Muscle layer of duodenum (tissue), 2 donors: ENCODE measurements at regions not wholly inside any gene's neighbourhood (a gene's known extent, or its start where the extent isn't known, plus 50 kb on each side); places are given as distances from the start of the nearest gene placed in this dataset.

ENCODE experiments used
- H3K27ac ChIP-seq: one replicate; pipeline ENCODE4 v1.7.0; 2013; ENCODE audit warnings: mild to moderate bottlenecking, low read length
- H3K27me3 ChIP-seq: one replicate; pipeline ENCODE4 v1.7.0; 2013; ENCODE audit warnings: low read depth, mild to moderate bottlenecking, control low read depth, low read length
- H3K36me3 ChIP-seq, 2 donors: one replicate each; pipeline ENCODE4 v1.7.0; 2013; ENCODE audit warnings: low read length in 2 of 2, control low read depth in 1 of 2, mild to moderate bottlenecking in 1 of 2; ENCODE audit not compliant: insufficient read depth in 2 of 2, control insufficient read depth in 1 of 2
- H3K4me1 ChIP-seq, 2 donors: one replicate each; pipeline ENCODE4 v1.7.0; 2013; ENCODE audit warnings: low read length in 2 of 2, mild to moderate bottlenecking in 2 of 2, control low read depth in 1 of 2, moderate library complexity in 1 of 2; ENCODE audit not compliant: insufficient read depth in 2 of 2, control insufficient read depth in 1 of 2
- H3K4me3 ChIP-seq, 2 donors: one replicate each; pipeline ENCODE4 v1.7.0; 2013; ENCODE audit warnings: low read length in 2 of 2, low read depth in 1 of 2, mild to moderate bottlenecking in 1 of 2
- H3K9me3 ChIP-seq, 2 donors: one replicate each; pipeline ENCODE4 v1.7.0; 2013; ENCODE audit warnings: low read length in 2 of 2, control low read depth in 1 of 2, mild to moderate bottlenecking in 1 of 2; ENCODE audit not compliant: control insufficient read depth in 1 of 2
- donor health status: healthy.

DNA sequence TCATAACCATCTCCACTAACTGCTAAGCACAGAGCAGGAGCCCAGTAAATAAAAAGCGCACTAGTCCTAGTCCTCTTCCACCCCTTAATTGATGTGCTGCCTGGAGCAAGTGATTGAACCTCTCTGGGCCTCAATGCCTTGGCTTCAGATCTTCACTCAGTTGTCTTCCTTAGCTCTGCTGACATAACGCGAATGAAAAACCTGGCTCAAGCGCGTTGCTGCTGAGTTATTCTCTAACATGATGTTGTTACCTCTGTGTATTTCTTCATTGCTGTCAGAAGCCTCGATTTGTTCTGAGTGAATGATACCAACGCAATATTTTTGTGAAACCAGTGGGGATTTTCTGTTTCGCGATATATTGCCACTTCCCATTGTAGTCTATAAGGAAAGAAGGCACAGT is 185.1 kb upstream of the CCND2 start:
- Histone ChIP-seq H3K4me1 (no peaks in the 10 kb centered on the region), H3K9me3 (no peaks in the 10 kb centered on the region), H3K36me3 (no peaks in the 10 kb centered on the region), H3K4me3 (no peak overlapping the region), H3K27ac (no peak overlapping the region), H3K27me3 (no peaks in the 10 kb centered on the region)

DNA sequence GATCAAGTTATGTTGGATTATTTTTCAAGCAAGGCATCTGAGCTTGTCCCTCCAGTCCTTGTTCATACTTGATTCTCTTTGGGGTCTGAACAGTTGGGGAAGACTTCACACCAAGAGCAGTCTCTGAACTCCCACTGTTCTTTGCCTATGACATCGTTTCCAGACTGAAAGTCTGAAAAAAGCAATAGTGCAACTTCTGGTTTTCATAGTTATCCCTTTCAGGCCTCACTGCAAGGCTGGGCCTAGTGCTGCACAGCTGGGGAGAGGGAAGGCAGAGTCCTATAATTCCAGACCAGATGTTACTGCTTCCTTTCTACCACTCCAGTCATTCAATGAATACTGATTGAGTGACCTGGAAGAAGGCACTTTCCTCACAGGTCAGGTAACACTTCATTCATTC is 187.1 kb upstream of the CCND2 start:
- Histone ChIP-seq H3K4me3 (no peak overlapping the region), H3K27ac (no peak overlapping the region), H3K4me1 (no peaks in the 10 kb centered on the region), H3K9me3 (no peaks in the 10 kb centered on the region), H3K27me3 (no peaks in the 10 kb centered on the region), H3K36me3 (no peaks in the 10 kb centered on the region)

DNA sequence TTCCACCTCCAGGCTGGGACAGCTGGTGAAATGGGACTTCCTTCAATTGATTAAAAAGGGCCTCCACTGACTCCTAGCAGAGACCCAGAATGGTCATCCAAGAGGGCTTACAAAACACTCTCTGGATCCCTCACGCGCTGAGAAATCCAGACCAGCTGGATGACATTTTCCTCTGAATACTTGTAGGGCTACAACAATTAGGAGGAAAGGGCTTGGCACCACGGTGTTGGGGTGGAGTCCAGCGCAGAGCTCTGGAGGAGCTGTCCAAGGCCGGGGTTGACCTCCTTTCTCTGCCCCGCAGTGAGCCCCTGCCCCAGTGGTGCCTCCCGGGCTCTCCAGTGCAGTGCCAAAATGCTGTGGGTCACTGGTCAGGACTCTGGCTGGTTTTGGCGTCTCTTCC is 189.0 kb upstream of the CCND2 start:
- Histone ChIP-seq H3K4me3 (no peak overlapping the region), H3K9me3 (no peaks in the 10 kb centered on the region), H3K36me3 (no peaks in the 10 kb centered on the region), H3K27ac (no peak overlapping the region), H3K27me3 (no peaks in the 10 kb centered on the region), H3K4me1 (no peaks in the 10 kb centered on the region)

DNA sequence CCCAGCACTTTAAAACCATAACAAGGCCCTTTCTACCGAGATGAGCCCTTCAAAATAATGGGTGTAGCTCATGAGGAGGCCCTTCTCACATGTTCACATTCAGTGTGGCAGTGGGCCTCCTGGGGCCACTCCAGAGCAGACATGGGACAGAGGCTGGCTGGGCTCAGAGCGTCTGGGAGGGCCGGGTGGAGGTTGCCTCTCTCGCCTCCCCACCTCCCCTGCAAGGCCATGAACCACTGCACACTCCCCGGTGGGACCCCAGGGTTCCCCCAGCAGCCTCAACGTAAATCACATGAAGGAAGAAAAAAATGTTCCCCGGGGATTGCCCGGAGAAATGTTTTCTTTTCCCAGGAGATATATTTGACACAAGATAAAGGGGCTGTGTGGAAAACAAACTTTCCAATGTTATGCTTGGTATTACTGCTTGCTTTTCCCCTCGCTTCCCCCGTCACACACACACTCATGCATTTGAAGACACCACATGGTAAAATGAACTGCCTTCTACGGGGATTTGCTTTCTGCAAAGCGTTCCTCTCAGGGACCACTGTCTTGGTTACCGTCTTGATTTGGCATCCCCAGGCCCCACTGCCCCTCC is 190.7 kb upstream of the CCND2 start:
- Histone ChIP-seq H3K27ac (no peak overlapping the region), H3K27me3 (no peaks in the 10 kb centered on the region), H3K9me3 (no peaks in the 10 kb centered on the region), H3K36me3 (no peaks in the 10 kb centered on the region), H3K4me1 (no peaks in the 10 kb centered on the region), H3K4me3 (no peak overlapping the region)

DNA sequence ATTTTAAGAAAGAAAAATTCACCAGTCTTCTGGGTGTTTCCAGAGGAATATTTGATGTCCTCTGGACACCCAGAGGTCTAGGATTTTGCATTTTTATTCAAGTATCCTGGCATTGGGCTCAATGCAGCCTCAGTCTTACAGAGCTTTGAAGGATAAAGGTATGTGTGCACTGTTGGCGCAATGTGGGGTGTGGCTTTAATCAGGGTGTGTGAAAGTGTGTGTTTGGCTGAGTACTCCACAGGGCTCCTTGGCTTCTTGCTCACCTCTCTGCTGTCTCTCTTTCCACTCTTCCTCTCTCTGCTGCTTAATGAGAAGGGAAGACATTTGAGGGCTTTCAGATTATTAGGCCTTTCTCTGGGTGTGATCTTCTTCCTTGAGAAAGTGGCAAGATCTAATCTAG is 193.3 kb upstream of the CCND2 start:
- no peak overlapping the region for H3K4me3 ChIP-seq
- no peaks in the 10 kb centered on the region for H3K27me3 ChIP-seq
- H3K4me1 ChIP-seq = no peaks in the 10 kb centered on the region
- no peak overlapping the region for H3K27ac ChIP-seq
- no peaks in the 10 kb centered on the region for H3K36me3 ChIP-seq
- H3K9me3 ChIP-seq = no peaks in the 10 kb centered on the region

DNA sequence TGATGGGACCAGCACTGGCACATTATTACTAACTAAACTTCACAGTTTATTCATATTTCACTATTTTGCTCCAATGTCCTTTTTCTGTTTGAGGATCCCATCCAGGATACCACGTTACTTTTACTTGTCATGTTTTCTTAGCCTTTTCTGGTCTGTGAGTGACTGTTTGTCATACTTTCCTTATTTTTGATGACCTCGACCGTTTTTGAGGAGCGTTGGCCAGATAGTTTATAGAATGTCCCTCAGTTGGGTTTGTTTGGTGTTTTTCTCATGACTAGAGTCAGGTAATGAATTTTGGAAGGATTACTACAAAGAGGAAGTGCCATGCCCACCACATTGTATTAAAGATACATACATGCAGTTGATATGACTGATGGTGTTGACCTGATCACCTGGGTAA is 199.4 kb upstream of the CCND2 start:
- no peak overlapping the region for H3K4me3 ChIP-seq
- H3K27me3 ChIP-seq = no peaks in the 10 kb centered on the region
- H3K27ac ChIP-seq = no peak overlapping the region

DNA sequence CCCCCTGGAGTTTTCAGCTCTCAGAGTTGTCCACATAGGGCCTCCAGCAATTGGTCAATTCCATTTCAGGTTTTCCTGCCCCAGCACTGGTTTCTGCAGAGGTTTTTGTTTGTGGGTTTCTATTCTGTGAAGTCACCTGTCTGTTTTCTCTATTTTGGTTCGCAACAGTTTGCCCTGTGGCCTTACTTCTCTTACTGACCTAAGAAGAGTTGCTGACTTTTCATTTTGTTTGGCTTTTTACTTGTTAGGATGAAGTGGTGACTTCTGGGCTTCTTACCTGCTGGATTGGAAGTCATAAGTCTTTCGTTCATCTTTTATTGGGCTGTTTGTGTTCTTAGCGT is 196.4 kb upstream of the PARP11 start:
- no peaks in the 10 kb centered on the region for H3K27me3 ChIP-seq
- no peak overlapping the region for H3K27ac ChIP-seq
- H3K4me1 ChIP-seq = no peaks in the 10 kb centered on the region

More for the DNA sequence above, 199.4 kb upstream of the CCND2 start:
- Histone ChIP-seq H3K36me3 (no peaks in the 10 kb centered on the region), H3K9me3 (no peaks in the 10 kb centered on the region), H3K4me1 (no peaks in the 10 kb centered on the region)

DNA sequence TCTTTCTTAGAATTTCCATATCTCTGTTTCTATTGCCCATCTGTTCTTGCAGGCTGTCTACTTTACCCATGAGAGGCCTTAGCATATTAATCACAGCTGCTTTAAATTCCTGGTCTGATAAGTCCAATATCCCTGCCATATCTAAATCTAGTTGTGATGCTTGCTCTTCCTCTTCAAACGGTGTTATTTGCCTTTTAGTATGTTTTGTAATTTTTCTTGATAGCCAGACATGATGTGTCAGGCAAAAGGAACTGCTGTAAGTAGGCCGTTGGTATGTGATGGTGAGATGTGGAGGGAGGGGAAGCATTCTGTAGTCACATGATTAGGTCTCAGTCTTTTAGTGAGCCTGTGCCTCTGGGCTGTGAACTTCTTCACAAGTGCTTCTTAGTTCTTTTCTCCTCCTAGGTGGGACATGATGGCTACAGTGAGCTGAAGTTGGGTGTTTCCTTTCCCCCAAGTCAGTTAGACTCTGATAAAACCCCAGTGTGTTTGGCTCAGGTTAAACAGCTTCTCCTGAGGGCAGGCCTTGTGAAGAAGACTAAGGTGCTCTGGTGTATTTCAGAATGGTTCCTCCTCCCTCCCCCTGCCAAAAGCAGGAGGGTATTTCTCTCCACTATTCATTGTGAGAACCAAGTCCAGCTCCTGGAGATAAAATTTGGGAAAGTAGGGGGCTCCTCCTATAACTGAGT is 195.9 kb upstream of the PARP11 start:
- no peak overlapping the region for H3K27ac ChIP-seq
- H3K36me3 ChIP-seq = no peaks in the 10 kb centered on the region

More for the DNA sequence above, 196.4 kb upstream of the PARP11 start:
- Histone ChIP-seq H3K9me3 (no peaks in the 10 kb centered on the region), H3K36me3 (no peaks in the 10 kb centered on the region), H3K4me3 (no peak overlapping the region)

DNA sequence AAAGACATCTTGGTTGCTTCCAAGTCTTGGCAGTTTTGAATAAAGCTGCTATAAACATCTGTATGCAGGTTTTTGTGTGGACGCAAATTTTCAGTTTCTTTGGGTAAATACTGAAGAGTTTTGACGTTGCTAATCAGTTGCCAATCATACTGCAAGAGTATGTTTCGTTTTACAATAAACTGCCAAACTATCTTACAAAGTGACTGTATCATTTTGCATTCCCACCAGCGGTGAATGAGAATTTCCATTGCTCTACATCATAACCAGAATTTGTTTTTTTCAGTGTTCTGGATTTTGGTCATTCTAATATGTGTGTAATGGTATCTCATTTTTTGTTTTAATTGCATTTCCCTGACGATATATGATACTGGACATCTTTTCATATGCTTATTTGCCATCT is 190.8 kb upstream of the PARP11 start:
- H3K4me1 ChIP-seq = no peaks in the 10 kb centered on the region
- H3K4me3 ChIP-seq = no peak overlapping the region
- no peaks in the 10 kb centered on the region for H3K27me3 ChIP-seq
- H3K9me3 ChIP-seq = no peaks in the 10 kb centered on the region
- no peaks in the 10 kb centered on the region for H3K36me3 ChIP-seq
- H3K27ac ChIP-seq = no peak overlapping the region

More for the DNA sequence above, 195.9 kb upstream of the PARP11 start:
- H3K4me3 ChIP-seq = no peak overlapping the region
- no peaks in the 10 kb centered on the region for H3K27me3 ChIP-seq
- no peaks in the 10 kb centered on the region for H3K9me3 ChIP-seq
- H3K4me1 ChIP-seq = no peaks in the 10 kb centered on the region

DNA sequence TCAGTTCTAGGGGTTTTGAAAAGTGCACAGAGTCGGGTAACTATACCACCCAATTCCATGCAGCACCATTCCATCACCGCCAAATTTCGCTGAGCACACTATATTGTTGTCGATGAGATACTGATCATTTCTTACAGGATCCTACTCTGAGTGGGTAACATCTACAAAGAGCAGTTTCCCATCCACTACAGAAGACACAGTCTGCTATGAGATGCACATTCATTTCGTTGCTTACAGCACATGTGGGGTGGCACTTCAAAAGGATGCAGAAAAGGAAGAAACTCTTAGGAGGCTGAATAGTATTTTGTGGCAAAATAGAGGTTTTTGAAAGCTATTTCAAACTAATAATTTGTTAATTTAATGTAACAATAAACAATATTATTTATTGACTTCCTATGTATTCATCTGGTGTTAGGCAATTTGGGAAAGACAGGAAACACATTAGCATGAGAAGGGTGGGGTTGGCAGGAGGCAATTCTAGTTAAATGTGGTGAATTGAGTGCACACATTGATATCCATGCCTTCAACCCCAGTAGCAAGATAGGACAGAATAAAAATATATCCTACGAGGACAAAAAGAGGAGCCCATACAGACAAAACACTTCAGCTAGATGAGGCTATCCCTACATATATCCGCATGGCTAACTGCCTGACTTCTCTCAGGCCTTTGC is 186.8 kb upstream of the PARP11 start:
- no peaks in the 10 kb centered on the region for H3K9me3 ChIP-seq
- no peak overlapping the region for H3K4me3 ChIP-seq
- no peaks in the 10 kb centered on the region for H3K4me1 ChIP-seq
- H3K27me3 ChIP-seq = no peaks in the 10 kb centered on the region
- no peaks in the 10 kb centered on the region for H3K36me3 ChIP-seq
- H3K27ac ChIP-seq = no peak overlapping the region

DNA sequence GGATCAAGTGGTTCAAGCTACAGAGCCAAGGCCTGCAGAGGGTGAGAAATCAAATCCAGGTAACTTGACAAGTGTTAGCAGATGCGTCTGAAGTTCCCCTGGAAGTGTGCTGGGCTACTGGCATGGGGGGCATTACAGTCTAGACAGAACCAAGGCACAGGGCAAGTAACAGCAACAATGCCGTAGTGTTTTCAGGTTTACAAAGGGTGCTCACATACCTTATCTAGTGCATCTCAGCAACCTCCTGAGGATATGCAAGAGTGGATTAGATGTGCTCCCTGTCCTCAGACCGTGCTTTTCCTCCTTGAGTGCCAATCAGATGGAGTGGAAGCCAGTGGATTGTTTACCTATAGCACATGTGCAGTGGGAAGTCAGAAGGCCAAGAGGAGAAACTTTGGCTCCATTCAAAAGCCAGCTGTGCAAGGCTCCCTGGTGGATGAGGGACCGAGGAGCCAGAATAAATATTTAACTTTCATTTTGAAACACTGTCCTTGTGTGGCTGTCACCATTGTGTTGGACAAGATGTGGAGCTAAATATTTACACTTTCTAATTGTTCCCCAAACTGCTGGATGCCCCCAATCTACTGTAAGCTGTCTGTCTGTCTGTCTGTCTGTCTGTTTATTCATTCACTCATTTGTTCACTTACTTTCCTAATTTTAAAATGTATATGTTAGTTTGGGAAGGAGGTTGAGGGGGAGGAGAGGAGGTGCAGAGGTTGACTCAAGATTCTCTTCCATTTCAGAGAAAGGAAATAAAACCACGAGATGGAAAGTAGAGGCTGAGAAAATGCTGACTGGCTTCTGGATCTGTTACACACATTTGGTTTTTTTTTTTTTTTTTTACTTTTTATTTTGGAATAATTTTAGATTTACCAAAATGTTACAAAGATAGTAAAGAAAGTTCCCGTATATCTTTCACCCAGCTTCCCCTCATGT is 184.0 kb upstream of the PARP11 start:
- Histone ChIP-seq H3K36me3 (no peaks in the 10 kb centered on the region), H3K4me1 (no peaks in the 10 kb centered on the region), H3K27ac (no peak overlapping the region), H3K9me3 (no peaks in the 10 kb centered on the region), H3K27me3 (no peaks in the 10 kb centered on the region), H3K4me3 (no peak overlapping the region)
